22Rv1 (cell line): ENCODE measurements at regions not wholly inside any gene's neighbourhood (a gene's known extent, or its start where the extent isn't known, plus 50 kb on each side); places are given as distances from the start of the nearest gene placed in this dataset.

ENCODE experiments used
- CTCF ChIP-seq: fragments of 450-650 bp; IDR thresholded peaks from 2 replicates; pipeline ENCODE4 v1.5.1; 2017; ENCODE audit warnings: mild to moderate bottlenecking
- ZFX ChIP-seq: fragments of 450-650 bp; IDR thresholded peaks from 2 replicates; pipeline ENCODE4 v1.6.1; 2017; ENCODE audit warnings: antibody characterized with exemption, borderline replicate concordance

GRCh38 chr11:15805726-15806125, 550.6 kb downstream of the SOX6 start:
- TF ChIP-seq CTCF (no peak), ZFX (no peak)
